Neural progenitor cell (in vitro differentiated cells): ENCODE measurements at regions not wholly inside any gene's neighbourhood (a gene's known extent, or its start where the extent isn't known, plus 50 kb on each side); places are given as distances from the start of the nearest gene placed in this dataset.

ENCODE experiments used
- CTCF ChIP-seq: fragments of 200-600 bp; sonication (generic); IDR thresholded peaks from 2 replicates; pipeline ENCODE4 v1.5.1; 2017; ENCODE audit warnings: antibody characterized with exemption, mild to moderate bottlenecking
- EZH2 ChIP-seq: fragments of 200-600 bp; sonication (generic); IDR thresholded peaks from 2 replicates; pipeline ENCODE4 v1.6.1; 2017; ENCODE audit warnings: antibody characterized with exemption, mild to moderate bottlenecking, moderate library complexity

GRCh38 chr6:234706-235372 is 57.4 kb upstream of the DUSP22 start:
- no peak for TF ChIP-seq CTCF
- TF ChIP-seq EZH2: no peak
